HEK293T (cell line): ENCODE measurements at regions not wholly inside any gene's neighbourhood (a gene's known extent, or its start where the extent isn't known, plus 50 kb on each side); places are given as distances from the start of the nearest gene placed in this dataset.

ENCODE experiments used
- BHLHE40 ChIP-seq: fragments of 450-650 bp; IDR thresholded peaks from 2 replicates; pipeline ENCODE4 v1.6.1; 2016; ENCODE audit warnings: mild to moderate bottlenecking, moderate library complexity, borderline replicate concordance
- ELF4 ChIP-seq: fragments of 450-650 bp; IDR thresholded peaks from 2 replicates; pipeline ENCODE4 v1.6.1; 2017; ENCODE audit warnings: antibody characterized with exemption
- FOXA1 ChIP-seq: fragments of 450-650 bp; IDR thresholded peaks from 2 replicates; pipeline ENCODE4 v1.6.1; 2016; ENCODE audit warnings: mild to moderate bottlenecking
- FOXM1 ChIP-seq: fragments of 450-650 bp; IDR thresholded peaks from 2 replicates; pipeline ENCODE4 v1.6.1; 2017; ENCODE audit warnings: mild to moderate bottlenecking, borderline replicate concordance
- L3MBTL2 ChIP-seq: fragments of 450-650 bp; conservative IDR thresholded peaks from 2 replicates; pipeline ENCODE4 v1.6.1; 2016; ENCODE audit warnings: mild to moderate bottlenecking
- ZNF384 ChIP-seq: fragments of 450-650 bp; IDR thresholded peaks from 2 replicates; pipeline ENCODE4 v1.6.1; 2016

DNA sequence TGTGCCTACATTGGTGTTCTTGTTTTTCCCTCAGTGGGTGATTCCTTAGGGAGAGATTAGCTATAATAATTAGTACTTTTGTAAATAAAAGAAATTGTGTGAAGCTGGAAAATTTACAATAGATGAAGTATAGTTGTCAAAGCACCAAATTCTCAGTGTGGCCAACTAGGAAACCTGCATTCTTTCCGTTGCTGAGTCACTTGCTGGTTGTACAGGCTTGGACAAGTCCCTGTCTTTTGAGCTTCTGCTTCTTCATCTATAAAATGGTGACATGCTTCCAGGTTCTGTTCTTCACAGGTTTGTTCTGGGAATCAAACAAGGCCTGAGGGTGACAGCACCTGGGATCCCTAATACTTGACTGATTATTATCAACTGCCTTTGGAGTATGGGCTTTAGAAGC, 184.1 kb upstream of the HES1 start:
- no peak for TF ChIP-seq FOXA1
- TF ChIP-seq ZNF384: no peak
- no peak for TF ChIP-seq FOXM1
- no peak for TF ChIP-seq L3MBTL2
- no peak for TF ChIP-seq ELF4
- no peak for TF ChIP-seq BHLHE40
